ENCODE measurements at regions not wholly inside any gene's neighbourhood (a gene's known extent, or its start where the extent isn't known, plus 50 kb on each side); places are given as distances from the start of the nearest gene placed in this dataset.
"Not testable (repeated sequence)": the region's sequence is repeated elsewhere in the genome, so short reads cannot be mapped to it uniquely, and the experiment has no call there.

GRCh38 chr9:82117026-82117811 is 128.6 kb downstream of the SPATA31D1 start:
- peak; percentile 75 for DNase-seq

GRCh38 chr9:82122731-82123130 is 134.2 kb downstream of the SPATA31D1 start:
- DNase-seq: no peak

GRCh38 chr9:82124090-82124489 is 135.5 kb downstream of the SPATA31D1 start:
- peak; percentile 89 for DNase-seq

GRCh38 chr9:82126256-82126655 is 137.7 kb downstream of the SPATA31D1 start:
- no peak for DNase-seq

DNA sequence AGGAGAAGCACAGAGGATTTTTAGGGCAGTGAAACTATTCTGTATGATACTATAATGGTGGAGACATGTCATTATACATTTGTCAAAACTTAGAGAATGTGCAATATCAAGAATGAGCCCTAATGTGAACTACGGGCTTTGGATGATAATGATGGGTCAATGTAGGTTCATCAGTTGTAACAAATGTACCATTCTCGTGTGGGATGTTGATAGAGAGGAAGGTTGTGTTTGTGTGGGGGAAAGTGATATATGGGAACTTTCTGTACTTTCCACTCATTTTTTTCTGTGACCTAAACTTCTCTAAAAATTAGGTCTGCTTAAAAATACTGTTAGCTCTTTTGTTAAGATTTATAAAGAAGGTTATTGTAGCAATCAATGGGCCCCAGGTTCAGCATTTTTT is 138.9 kb downstream of the SPATA31D1 start:
- DNase-seq: no peak

GRCh38 chr9:82128011-82128696 is 139.6 kb downstream of the SPATA31D1 start:
- DNase-seq: no peak

DNA sequence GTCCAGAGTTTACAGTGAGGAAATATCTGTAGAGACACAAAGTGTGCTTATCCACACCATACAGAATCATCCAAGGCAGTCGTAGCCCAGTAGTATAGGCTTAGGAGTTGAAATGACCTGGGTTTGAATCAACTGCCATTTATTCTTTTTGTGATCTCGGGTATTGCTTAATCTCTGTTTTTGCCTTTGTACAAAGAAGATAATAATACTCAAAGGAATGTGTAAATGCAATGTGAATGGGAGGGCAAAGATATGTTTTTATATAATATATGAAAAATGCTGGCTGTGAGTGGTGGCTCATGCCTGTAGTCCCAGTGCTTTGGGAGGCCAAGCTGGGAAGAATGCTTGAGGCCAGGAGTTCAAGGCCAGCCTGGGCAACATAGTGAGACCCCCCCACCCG is 141.1 kb downstream of the SPATA31D1 start:
- no peak for DNase-seq

GRCh38 chr9:82130331-82131042 is 141.9 kb downstream of the SPATA31D1 start:
- DNase-seq: no peak

DNA sequence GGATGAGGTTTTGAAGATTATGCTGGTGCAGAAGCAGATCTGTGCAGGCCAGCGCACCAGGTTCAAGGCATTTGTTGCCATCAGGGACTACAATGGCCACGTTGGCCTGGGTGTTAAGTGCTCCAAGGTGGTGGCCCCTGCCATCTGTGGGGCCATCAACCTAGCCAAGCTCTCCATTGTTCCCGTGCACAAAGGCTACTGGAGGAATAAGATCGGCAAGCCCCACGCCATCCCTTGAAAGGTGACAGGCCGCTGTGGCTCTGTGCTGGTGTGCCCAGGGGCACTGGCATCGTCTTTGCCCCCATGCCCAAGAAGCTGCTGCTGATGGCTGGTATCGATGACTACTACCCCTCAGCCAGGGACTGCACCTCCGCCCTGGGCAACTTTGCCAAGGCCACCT is 142.5 kb downstream of the SPATA31D1 start:
- no peak for DNase-seq

- DNase-seq: no peak
Observed at GRCh38 chr9:82132024-82132423, 143.5 kb downstream of the SPATA31D1 start.

DNA sequence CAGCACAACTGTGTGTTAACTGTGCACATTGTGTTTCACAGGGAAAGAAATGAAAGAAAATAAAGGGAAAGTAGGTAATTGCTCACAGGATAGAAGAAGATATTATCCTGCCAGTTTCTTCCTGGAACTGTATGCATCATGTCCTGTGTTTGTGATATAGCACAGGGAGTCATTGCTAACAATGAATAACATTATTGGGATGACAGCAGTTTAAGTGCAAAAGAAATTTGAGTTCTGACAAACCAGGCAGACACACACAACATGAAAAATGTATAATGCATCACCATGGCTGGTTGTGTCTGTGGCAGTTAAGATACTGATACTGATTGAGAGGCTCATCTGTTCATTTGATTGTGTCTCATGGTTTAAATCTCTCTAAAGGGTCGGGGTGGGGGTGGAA is 145.4 kb downstream of the SPATA31D1 start:
- DNase-seq: no peak

- DNase-seq: no peak
Observed at GRCh38 chr9:82135106-82135505, 146.5 kb downstream of the SPATA31D1 start.

GRCh38 chr9:82138081-82138480 is 149.5 kb downstream of the SPATA31D1 start:
- DNase-seq: not testable (repeated sequence)

DNA sequence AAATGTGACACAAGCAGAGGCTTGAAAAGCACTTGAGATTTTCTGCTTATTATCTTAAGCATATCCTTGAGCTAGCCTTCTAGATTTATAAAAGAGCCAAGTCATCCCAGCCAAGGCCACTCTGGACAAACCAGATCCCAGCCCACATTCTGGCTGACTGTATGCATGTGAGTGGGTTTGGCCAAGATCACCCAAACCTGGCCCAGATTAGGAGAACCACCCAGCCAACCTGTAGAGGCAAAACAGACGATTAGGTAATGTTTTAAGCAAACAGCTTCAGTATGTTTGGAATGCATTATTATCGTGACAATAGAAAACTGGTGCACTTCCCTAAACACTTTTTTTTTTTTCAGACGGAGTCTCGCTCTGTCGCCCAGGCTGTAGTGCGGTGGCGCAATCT is 151.9 kb downstream of the SPATA31D1 start:
- no peak for DNase-seq

DNA sequence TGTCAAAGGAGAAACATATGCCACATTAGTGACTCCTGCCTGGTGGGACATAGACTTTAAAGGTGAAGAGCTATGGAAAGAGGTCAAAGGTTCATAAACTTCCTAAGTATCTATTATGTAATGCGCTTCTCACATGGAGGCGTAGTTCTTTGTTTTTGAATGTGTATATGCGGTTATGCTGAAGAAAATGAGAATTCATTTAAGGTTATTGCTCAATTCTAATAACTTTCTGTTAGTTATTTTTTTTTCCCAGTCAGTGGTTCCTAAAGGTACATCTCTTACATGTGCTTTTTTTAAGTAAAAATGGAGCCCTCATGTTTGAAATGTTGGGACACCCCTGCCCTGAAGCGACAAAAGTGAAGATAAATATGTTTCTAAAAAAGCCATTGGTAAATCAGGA is 156.2 kb downstream of the SPATA31D1 start:
- no peak for DNase-seq

DNA sequence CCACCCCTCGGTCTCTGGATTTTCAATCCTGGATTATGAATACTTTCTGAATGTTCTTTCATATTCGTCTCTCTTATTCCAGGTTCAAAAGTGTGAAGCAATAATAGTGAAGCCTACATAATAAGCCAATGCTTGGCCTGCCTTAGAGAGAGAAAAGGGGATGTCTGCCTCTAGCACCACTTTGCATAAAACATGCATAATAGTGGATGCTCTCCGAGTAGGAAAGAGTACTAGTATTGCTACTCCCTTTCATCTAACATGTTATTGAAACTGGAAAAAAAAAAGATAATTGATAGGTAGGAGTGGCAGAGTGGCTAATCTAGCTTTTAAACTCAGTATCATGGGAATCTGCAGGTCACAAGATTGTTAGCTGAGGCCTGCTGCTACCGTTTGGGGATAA is 158.1 kb downstream of the SPATA31D1 start:
- DNase-seq: no peak

- peak; percentile 31 for DNase-seq
Observed at GRCh38 chr9:82147798-82148425, 159.3 kb downstream of the SPATA31D1 start.

- DNase-seq: no peak
Observed at GRCh38 chr9:82148426-82148810, 159.8 kb downstream of the SPATA31D1 start.

GRCh38 chr9:82148901-82149461 is 160.4 kb downstream of the SPATA31D1 start:
- peak; percentile 94 for DNase-seq

DNA sequence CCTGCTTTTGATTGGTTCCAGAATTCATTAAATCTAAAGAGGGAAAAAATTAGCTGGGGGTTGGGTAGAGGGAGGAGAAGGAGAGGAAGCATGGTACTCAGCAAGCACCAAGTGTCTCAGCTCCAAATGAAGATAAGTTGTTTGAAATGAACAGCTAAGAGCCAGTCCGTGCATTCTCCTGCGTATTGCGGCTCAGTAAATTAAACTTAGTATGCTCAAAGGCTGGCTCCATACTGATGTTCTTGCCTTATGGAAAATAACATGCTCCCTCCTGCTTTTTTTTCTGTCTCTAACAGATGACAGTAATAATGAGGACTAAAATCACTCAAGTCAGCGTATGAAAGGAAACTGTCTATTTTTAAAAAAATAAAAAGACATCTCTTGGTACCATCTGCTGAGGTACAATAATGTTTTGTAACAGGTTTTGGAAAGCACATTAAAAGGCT is 161.0 kb downstream of the SPATA31D1 start:
- no peak for DNase-seq

- peak; percentile 46 for DNase-seq
Observed at GRCh38 chr9:82152181-82152580, 163.6 kb downstream of the SPATA31D1 start.

DNA sequence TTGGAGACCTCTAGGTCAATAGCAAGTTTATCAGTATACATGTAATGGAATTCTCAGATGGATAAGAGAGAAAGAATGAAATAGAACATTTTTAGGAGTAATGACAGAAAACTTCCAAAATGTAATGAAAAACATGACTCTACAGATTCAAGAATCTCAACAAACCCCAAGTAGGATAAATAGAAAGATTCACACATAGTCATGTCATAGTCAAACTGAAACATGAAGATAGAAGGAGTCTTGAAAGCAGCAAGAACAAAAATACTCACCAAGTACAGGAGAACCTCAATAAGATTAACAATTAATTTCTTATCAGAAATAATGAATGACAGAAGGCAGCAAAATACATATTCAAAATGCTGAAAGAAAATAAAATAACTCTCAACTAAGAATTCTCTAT is 164.5 kb downstream of the SPATA31D1 start:
- DNase-seq: no peak

DNA sequence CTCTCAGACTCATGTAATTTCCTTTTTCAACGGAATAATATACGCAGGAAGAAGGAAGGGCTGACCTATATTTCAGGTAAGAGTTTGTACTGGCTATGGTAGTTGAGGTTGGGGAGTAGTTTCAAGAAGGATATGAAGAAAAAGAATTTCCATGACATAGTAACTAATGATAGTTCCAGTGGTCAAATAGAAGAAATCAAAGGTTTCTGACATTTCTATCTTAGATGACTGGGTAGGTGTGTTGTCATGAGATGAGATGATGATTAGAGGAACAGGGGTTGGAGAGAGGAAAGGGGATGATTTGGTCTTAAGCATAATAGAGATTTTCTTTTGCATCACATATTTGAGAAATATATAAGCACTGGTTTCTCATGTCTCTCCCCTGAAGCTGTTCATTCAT is 166.0 kb downstream of the SPATA31D1 start:
- no peak for DNase-seq

Measured in fibroblast of upper back skin (primary cell).